ENCODE measurements at regions not wholly inside any gene's neighbourhood (a gene's known extent, or its start where the extent isn't known, plus 50 kb on each side); places are given as distances from the start of the nearest gene placed in this dataset.

- no peak overlapping the region for H3K27ac ChIP-seq
- TF ChIP-seq CTCF (conservative IDR thresholded peaks at IDR 0.05): no peak
Observed at GRCh38 chr5:69004127-69004526, 89.7 kb upstream of the SLC30A5 start.

DNA sequence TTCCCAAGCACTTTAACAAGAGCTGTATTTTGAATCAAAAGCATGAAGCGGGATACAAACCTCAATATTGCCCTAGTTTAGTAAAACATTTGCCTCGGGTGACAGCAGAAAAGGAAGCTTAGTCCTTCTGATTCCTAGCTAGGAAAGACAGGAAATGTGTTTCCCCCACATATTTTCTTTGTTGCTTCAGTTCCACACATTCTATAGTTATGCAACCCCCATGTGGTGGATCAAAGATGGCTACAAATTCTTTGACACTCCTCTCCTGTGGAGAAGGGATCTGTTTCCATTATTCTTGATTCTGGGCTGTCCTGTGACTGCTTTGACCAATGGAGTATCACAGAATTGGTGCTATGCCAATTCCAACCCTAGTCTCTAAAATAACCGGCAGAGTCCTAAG is 89.1 kb upstream of the SLC30A5 start:
- no peak for TF ChIP-seq CTCF (conservative IDR thresholded peaks at IDR 0.05)
- no peak overlapping the region for H3K27ac ChIP-seq

- no peak for TF ChIP-seq CTCF (conservative IDR thresholded peaks at IDR 0.05)
- no peak overlapping the region for H3K27ac ChIP-seq
Observed at GRCh38 chr5:69006030-69006429, 87.8 kb upstream of the SLC30A5 start.

DNA sequence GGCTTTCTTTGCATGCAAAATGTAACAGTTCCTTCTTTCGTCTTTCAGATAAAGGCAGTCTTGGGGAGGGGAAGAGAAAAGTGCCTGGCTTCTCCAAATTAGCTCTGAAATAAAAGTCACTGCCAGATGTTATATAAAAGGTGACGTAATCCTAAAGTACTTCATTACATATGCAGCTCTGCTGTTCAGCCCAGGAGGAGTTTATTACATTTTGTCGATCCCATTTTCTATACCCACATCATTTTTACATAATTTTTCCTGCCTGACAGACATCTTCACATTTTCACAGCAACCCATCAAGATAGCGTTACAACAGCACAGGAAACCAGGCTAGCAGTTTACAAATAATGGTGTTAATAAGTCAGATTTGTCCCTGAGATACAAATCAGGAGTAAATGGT is 86.7 kb upstream of the SLC30A5 start:
- no peak for TF ChIP-seq CTCF (conservative IDR thresholded peaks at IDR 0.05)
- H3K27ac ChIP-seq: no peak overlapping the region

- H3K27ac ChIP-seq: no peak overlapping the region
- TF ChIP-seq CTCF (conservative IDR thresholded peaks at IDR 0.05): peak; percentile 99
Observed at GRCh38 chr5:69007726-69008368, 86.0 kb upstream of the SLC30A5 start.

- H3K27ac ChIP-seq: no peak overlapping the region
- TF ChIP-seq CTCF (conservative IDR thresholded peaks at IDR 0.05): no peak
Observed at GRCh38 chr5:69010476-69010875, 83.3 kb upstream of the SLC30A5 start.

DNA sequence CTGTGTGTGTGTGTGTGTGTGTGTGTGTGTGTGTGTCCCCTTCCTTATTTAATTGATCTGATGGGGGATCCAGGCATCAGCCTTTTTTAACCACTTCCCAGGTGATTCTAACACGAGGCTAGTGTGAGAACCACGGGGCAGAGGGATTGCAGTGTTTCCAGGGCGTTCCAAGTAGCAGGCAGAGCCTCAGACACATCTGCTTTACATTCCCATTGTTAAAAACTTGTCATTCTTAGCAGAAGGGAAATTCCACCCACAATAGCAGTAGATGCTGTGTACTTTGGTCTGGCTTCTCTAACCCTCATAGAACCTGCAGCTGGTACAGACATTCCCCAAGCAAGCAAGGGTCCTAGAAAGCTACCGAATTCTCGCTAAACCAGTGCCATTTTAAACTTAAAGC is 81.9 kb upstream of the SLC30A5 start:
- H3K27ac ChIP-seq: no peak overlapping the region
- no peak for TF ChIP-seq CTCF (conservative IDR thresholded peaks at IDR 0.05)
